Neuronal stem cell (in vitro differentiated cells): ENCODE measurements at regions not wholly inside any gene's neighbourhood (a gene's known extent, or its start where the extent isn't known, plus 50 kb on each side); places are given as distances from the start of the nearest gene placed in this dataset.

Experiments
- DNase-seq: peaks from one replicate; pipeline ENCODE4 v3.0.0-alpha.2; 2013; ENCODE audit warnings: low spot score
- H2AFZ ChIP-seq: one replicate; pipeline ENCODE4 v1.6.1; 2013; ENCODE audit warnings: mild to moderate bottlenecking, low read length, inconsistent platforms
- H2AK5ac ChIP-seq: 2 replicates; pipeline ENCODE4 v1.6.1; 2013; ENCODE audit warnings: low read depth, mild to moderate bottlenecking, inconsistent platforms, low read length, moderate library complexity, mixed read lengths
- H2BK120ac ChIP-seq: 2 replicates; pipeline ENCODE4 v1.6.1; 2013; ENCODE audit warnings: low read depth, mild to moderate bottlenecking, inconsistent platforms, low read length, moderate library complexity, mixed read lengths
- H2BK12ac ChIP-seq: one replicate; pipeline ENCODE4 v1.6.1; 2013; ENCODE audit warnings: low read length, inconsistent platforms
- H2BK15ac ChIP-seq: 2 replicates; pipeline ENCODE4 v1.6.1; 2013; ENCODE audit warnings: mild to moderate bottlenecking, low read length, inconsistent platforms, mixed read lengths
- H2BK5ac ChIP-seq: one replicate; pipeline ENCODE4 v1.6.1; 2013; ENCODE audit warnings: inconsistent platforms, mild to moderate bottlenecking, low read length, moderate library complexity
- H3K14ac ChIP-seq: one replicate; pipeline ENCODE4 v1.6.1; 2013; ENCODE audit warnings: low read length, inconsistent platforms
- H3K18ac ChIP-seq: 2 replicates; pipeline ENCODE4 v1.6.1; 2013; ENCODE audit warnings: low read length, inconsistent platforms
- H3K23ac ChIP-seq: 2 replicates; pipeline ENCODE4 v1.6.1; 2013; ENCODE audit warnings: low read depth, mild to moderate bottlenecking, mixed read lengths, low read length, inconsistent platforms; ENCODE audit not compliant: poor library complexity
- H3K27ac ChIP-seq: replicated peaks from 3 replicates; pipeline ENCODE4 v1.5.1; 2013; ENCODE audit warnings: low read length, inconsistent platforms
- H3K27me3 ChIP-seq, 3 experiments: 2 replicates each; pipeline ENCODE4 v1.6.1; 2013; ENCODE audit warnings: low read length in 3 of 3, mild to moderate bottlenecking in 2 of 3, inconsistent platforms in 1 of 3, low read depth in 1 of 3, mixed read lengths in 1 of 3, moderate library complexity in 1 of 3; ENCODE audit not compliant: control insufficient read depth in 3 of 3, insufficient read depth in 3 of 3
- H3K36me3 ChIP-seq, 2 donors: replicated peaks in 1 of 2; 2 replicates each; pipeline ENCODE4 v1.6.1; 2013; ENCODE audit warnings: low read length in 2 of 2; ENCODE audit not compliant: control insufficient read depth in 2 of 2, insufficient read depth in 2 of 2
- H3K4ac ChIP-seq: 2 replicates; pipeline ENCODE4 v1.6.1; 2013; ENCODE audit warnings: inconsistent platforms, mild to moderate bottlenecking, low read length, moderate library complexity
- H3K4me1 ChIP-seq, 2 donors: 1 replicate in 1 of 2; 2 replicates in 1 of 2; pipeline ENCODE4 v1.6.1; 2013; ENCODE audit warnings: low read length in 2 of 2, low read depth in 1 of 2; ENCODE audit not compliant: control insufficient read depth in 2 of 2, insufficient read depth in 1 of 2
- H3K4me2 ChIP-seq: one replicate; pipeline ENCODE4 v1.6.1; 2013; ENCODE audit warnings: mild to moderate bottlenecking, low read length, inconsistent platforms; ENCODE audit not compliant: insufficient read depth, poor library complexity, severe bottlenecking
- H3K4me3 ChIP-seq, 2 donors: 2 replicates each; pipeline ENCODE4 v1.5.1; 2013; ENCODE audit warnings: low read length in 2 of 2, mild to moderate bottlenecking in 2 of 2, inconsistent platforms in 1 of 2, moderate library complexity in 1 of 2
- H3K79me1 ChIP-seq: one replicate; pipeline ENCODE4 v1.6.1; 2013; ENCODE audit warnings: low read depth, mild to moderate bottlenecking, inconsistent platforms, low read length, moderate library complexity
- H3K9ac ChIP-seq: one replicate; pipeline ENCODE4 v1.6.1; 2013; ENCODE audit warnings: mild to moderate bottlenecking, low read depth, low read length, inconsistent platforms; ENCODE audit not compliant: poor library complexity
- H3K9me3 ChIP-seq, 2 donors: replicated peaks in 1 of 2; 2 replicates each; pipeline versions ENCODE3 to v1.6.1; 2013; ENCODE audit warnings: low read length in 2 of 2, mild to moderate bottlenecking in 2 of 2, inconsistent platforms in 1 of 2, low read depth in 1 of 2, mixed read lengths in 1 of 2, moderate library complexity in 1 of 2; ENCODE audit not compliant: control insufficient read depth in 2 of 2, insufficient read depth in 1 of 2
- H4K8ac ChIP-seq: one replicate; pipeline ENCODE4 v1.6.1; 2013; ENCODE audit warnings: low read depth, mild to moderate bottlenecking, inconsistent platforms, low read length, moderate library complexity
- H4K91ac ChIP-seq: one replicate; pipeline ENCODE4 v1.6.1; 2013; ENCODE audit warnings: low read length, low read depth, mild to moderate bottlenecking, inconsistent platforms; ENCODE audit not compliant: poor library complexity
- WGBS, 2 donors: extraction: QIAGEN DNeasy Blood & Tissue Kit; methylation state at CpG; one replicate each; pipeline ENCODE4 v1.1.7; 2013; ENCODE audit warnings: missing lambda C conversion rate in 2 of 2, mixed read lengths in 1 of 2; ENCODE audit not compliant: insufficient read length in 2 of 2, insufficient replicate concordance in 1 of 2; ENCODE audit errors: extremely low coverage in 2 of 2; 5-methylcytosine and 5-hydroxymethylcytosine counted together

- H3K27ac ChIP-seq, result peak overlapping the region; percentile 61
- no peak overlapping the region for H3K4ac ChIP-seq
- no peaks in the 10 kb centered on the region for H3K79me1 ChIP-seq
- no peak overlapping the region for H4K91ac ChIP-seq
- H3K23ac ChIP-seq, result no peak overlapping the region
- H3K4me1 ChIP-seq, result no peaks in the 10 kb centered on the region
- no peak overlapping the region for H3K9ac ChIP-seq
- no peak overlapping the region for H2BK15ac ChIP-seq
- DNase-seq, result peak; percentile 3
- H3K36me3 ChIP-seq, result no peaks in the 10 kb centered on the region
- H3K14ac ChIP-seq, result no peak overlapping the region
- no peak overlapping the region for H2AFZ ChIP-seq
- no peak overlapping the region for H2AK5ac ChIP-seq
- no peaks in the 10 kb centered on the region for H3K9me3 ChIP-seq
- no peak overlapping the region for H2BK5ac ChIP-seq
- no peak overlapping the region for H2BK120ac ChIP-seq
- H3K4me3 ChIP-seq, result no peak overlapping the region
- no CpG with 5 or more reads among the region's 3 CpGs for WGBS, 2 donors
- no peak overlapping the region for H2BK12ac ChIP-seq
- H3K18ac ChIP-seq, result no peak overlapping the region
- no peak overlapping the region for H4K8ac ChIP-seq
- no peaks in the 10 kb centered on the region for H3K27me3 ChIP-seq
- H3K4me2 ChIP-seq, result no peak overlapping the region
Observed at GRCh38 chrX:146056511-146057081, 239.0 kb downstream of the SLITRK2 start.

- H2BK120ac ChIP-seq, result no peak overlapping the region
Observed at GRCh38 chrX:146064156-146064555, 246.5 kb downstream of the SLITRK2 start.

GRCh38 chrX:146090732-146091131 is 273.1 kb downstream of the SLITRK2 start:
- Histone ChIP-seq H2BK120ac (no peak overlapping the region), H3K36me3 (no peaks in the 10 kb centered on the region), H3K27ac (no peak overlapping the region), H3K23ac (no peak overlapping the region), H4K8ac (no peak overlapping the region), H3K14ac (no peak overlapping the region), H3K18ac (no peak overlapping the region), H3K4me3 (no peak overlapping the region), H3K79me1 (no peaks in the 10 kb centered on the region), H3K4ac (no peak overlapping the region), H4K91ac (no peak overlapping the region), H3K9me3 (no peaks in the 10 kb centered on the region), H2BK15ac (no peak overlapping the region), H2AFZ (no peak overlapping the region), H2AK5ac (no peak overlapping the region), H3K4me1 (no peaks in the 10 kb centered on the region), H2BK5ac (no peak overlapping the region), H2BK12ac (no peak overlapping the region), H3K4me2 (no peak overlapping the region), H3K27me3 (no peaks in the 10 kb centered on the region), H3K9ac (no peak overlapping the region)
- WGBS, 2 donors, result no CpG with 5 or more reads among the region's 1 CpG
- DNase-seq, result no peak

More at GRCh38 chrX:146064156-146064555, 246.5 kb downstream of the SLITRK2 start:
- Histone ChIP-seq H4K91ac (no peak overlapping the region), H3K9ac (no peak overlapping the region), H3K79me1 (no peaks in the 10 kb centered on the region), H4K8ac (no peak overlapping the region), H3K14ac (no peak overlapping the region), H3K4me1 (no peaks in the 10 kb centered on the region), H3K4me2 (no peak overlapping the region), H3K27ac (no peak overlapping the region), H2BK5ac (no peak overlapping the region), H3K4me3 (no peak overlapping the region), H3K27me3 (no peaks in the 10 kb centered on the region), H3K18ac (no peak overlapping the region), H3K36me3 (no peaks in the 10 kb centered on the region), H3K23ac (no peak overlapping the region), H2BK12ac (no peak overlapping the region), H2AFZ (no peak overlapping the region), H2AK5ac (no peak overlapping the region), H3K4ac (no peak overlapping the region), H3K9me3 (no peaks in the 10 kb centered on the region), H2BK15ac (no peak overlapping the region)
- DNase-seq, result no peak
- WGBS, 2 donors, result no CpG with 5 or more reads among the region's 2 CpGs

GRCh38 chrX:146109362-146109761 is 291.7 kb downstream of the SLITRK2 start:
- Histone ChIP-seq H3K14ac (no peak overlapping the region), H4K8ac (no peak overlapping the region), H3K27me3 (no peaks in the 10 kb centered on the region), H2AK5ac (no peak overlapping the region), H4K91ac (no peak overlapping the region), H2BK15ac (no peak overlapping the region), H3K79me1 (no peaks in the 10 kb centered on the region), H3K4ac (no peak overlapping the region), H3K9me3 (no peaks in the 10 kb centered on the region), H2BK12ac (no peak overlapping the region), H2BK120ac (no peak overlapping the region), H3K27ac (no peak overlapping the region), H2AFZ (no peak overlapping the region), H3K18ac (no peak overlapping the region), H3K4me1 (no peaks in the 10 kb centered on the region), H3K4me2 (no peak overlapping the region), H3K4me3 (no peak overlapping the region), H3K36me3 (no peaks in the 10 kb centered on the region), H3K9ac (no peak overlapping the region), H3K23ac (no peak overlapping the region), H2BK5ac (no peak overlapping the region)
- no CpG with 5 or more reads among the region's 4 CpGs for WGBS, 2 donors
- no peak for DNase-seq
